Stimulated activated CD4-positive, alpha-beta T cell treated with anti-CD3 and anti-CD28 coated beads, Interleukin-1b, Interleukin-23, amount 100 ng/mL, for 24 hours (primary cell): ENCODE measurements at regions not wholly inside any gene's neighbourhood (a gene's known extent, or its start where the extent isn't known, plus 50 kb on each side); places are given as distances from the start of the nearest gene placed in this dataset.
"Not testable (repeated sequence)": the region's sequence is repeated elsewhere in the genome, so short reads cannot be mapped to it uniquely, and the experiment has no call there.

Experiments
- DNase-seq, 4 experiments: peaks; one replicate each; pipeline ENCODE4 v3.0.0-alpha.2; 2020; ENCODE audit warnings: low read depth in 4 of 4, low spot score in 1 of 4

DNA sequence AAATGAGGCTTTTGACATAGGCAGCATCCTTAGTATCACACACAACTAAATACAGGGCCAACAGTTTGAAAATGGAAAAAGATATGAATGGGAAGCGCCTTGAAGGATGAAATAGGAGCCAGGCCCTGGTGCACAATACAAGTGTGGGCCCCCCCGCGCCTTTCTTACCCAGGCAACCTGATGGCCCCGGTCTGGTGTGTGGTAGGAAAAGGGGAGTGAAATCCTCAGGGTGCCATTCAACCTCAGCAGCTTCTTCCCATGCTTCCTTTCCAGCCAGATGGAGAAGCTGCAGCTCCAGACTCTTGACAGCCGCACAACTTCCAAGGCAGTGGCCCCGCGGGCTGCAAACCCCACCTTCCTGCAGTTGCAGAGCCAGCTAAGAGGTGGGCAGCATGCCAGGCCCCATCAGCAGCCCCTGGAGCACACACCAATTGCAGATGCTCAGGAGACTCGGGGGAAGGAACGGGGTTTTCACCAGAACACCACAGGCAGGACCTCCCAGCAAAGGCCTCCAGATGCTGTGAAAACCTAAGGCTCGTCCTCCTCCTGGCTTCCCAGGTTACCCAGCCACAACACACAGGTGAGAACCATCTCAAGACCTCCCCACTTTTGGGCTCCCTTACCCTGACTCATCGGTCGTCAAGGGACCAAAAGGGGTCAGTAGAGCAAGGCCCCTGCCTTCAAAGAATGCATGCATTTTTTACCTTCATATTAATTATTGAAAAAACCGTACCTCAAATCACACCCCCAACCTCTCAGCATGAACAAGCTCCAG lies 101.6 kb downstream of the CPN2 start:
- DNase-seq = no peak

DNA sequence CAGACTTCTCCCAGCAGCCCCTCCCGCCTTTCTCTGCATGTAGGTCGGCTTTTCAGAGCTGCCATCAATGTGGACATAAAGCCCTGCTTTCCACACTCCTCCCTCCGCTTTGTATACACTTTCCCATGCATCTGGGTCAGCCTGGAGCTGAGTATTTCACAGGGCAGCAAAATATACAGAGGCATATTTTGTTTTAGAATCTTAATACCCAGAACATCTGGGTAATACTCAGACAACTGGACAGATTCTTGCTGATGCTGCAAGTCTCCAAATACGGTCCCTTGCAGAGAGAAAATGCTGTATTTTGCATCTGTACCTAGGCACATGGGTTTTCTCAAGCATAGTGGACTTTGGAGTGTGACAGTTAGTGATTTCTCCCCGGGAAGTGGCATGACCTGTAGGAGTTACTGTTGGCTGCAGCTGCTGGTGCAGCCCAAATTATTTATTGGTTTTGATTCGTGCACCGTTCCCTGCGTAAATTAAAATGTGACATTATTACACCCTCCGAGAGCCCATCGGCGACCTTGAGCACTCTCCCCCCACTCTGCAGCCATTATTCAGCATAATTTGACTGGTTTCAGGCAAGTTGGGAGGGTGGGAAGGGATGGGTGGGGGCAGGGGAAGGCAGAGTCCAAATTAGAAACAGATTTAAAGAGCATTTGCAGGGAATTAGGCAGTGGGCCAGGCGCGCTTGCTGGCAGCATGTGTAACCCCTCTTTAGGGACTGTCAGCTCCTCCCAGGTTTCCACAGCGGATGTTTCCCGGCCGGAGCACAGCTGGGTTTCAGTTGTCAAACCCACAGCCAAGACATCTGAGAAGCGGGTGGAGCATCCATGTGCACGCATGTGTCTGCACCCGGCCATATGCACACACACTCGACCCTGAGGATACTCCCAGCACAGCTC lies 100.8 kb downstream of the CPN2 start:
- DNase-seq = no peak

DNA sequence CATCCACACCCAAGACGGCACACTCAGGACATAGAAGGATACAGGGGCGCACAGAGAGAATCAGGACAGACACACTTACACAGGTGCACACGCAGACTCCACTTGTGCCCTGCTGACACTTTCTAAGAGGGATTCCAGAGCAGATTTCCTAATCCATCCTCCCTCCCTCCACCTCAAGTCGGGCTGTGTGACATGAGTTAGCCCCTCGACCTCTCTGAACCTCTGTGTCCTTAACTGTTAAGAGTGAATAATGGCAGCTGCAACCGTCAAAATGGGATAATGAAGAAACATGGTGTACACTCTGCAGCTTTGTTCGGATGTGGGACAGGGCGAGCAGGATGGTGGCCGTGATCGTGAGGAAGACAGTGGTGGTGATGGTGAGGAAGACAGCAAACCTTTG lies 100.1 kb downstream of the CPN2 start:
- no peak for DNase-seq

DNA sequence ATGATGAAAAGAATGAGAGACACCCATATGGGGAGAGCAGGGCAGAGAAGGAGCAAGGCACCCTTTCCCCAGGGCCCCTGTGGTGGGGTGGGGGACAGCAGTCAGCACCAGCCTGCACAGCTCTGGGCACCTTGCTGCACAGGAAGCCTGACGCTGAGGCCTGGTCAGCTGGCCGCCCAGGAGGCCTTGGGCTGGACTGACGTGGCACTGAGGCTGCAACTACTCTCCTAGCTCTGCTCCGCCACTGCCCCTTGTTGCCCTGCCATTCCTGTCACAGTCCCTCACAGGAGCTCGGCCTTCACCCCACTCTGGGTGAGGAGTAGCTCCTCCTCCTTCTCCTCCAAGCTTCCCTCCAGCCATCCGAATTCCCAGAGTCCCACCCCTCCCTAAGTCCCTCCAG lies 99.7 kb downstream of the CPN2 start:
- no peak for DNase-seq

DNA sequence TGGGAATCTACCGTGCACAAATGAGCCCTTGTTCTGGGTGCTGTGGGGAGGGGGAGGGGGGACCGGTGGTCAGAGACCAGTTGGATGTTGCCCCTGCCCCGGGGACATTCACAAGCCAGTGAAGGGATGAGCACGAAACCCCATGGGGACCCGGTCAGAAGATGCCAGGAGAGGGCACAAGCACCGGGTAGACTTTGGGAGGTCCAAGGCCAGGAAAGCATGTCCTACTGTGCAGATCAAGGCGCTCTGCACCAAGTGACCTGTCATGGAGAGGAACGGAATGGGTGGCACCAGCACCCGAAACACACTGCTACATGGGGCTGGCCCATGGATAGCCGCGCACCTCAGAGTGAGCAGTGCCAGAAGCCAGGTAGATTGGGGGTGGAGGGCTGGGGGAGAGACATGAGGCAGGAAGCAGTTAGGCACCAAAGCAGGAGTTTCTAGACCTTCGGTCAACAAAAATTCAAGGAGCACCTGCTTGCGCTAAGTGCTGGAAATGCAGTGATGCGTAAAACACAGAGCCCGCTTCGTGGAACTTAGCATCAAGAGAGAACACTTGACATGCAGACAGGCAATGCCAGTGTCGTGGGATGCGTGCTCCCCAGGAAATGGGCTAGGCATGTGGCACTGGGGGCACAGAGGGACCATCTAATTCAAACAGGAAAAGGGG lies 99.1 kb downstream of the CPN2 start:
- no peak for DNase-seq

- no peak for DNase-seq
These were observed 97.9 kb downstream of the CPN2 start for GRCh38 chr3:194253270-194253669.

- DNase-seq = no peak
These were observed 97.1 kb downstream of the CPN2 start for GRCh38 chr3:194254040-194254439.

DNA sequence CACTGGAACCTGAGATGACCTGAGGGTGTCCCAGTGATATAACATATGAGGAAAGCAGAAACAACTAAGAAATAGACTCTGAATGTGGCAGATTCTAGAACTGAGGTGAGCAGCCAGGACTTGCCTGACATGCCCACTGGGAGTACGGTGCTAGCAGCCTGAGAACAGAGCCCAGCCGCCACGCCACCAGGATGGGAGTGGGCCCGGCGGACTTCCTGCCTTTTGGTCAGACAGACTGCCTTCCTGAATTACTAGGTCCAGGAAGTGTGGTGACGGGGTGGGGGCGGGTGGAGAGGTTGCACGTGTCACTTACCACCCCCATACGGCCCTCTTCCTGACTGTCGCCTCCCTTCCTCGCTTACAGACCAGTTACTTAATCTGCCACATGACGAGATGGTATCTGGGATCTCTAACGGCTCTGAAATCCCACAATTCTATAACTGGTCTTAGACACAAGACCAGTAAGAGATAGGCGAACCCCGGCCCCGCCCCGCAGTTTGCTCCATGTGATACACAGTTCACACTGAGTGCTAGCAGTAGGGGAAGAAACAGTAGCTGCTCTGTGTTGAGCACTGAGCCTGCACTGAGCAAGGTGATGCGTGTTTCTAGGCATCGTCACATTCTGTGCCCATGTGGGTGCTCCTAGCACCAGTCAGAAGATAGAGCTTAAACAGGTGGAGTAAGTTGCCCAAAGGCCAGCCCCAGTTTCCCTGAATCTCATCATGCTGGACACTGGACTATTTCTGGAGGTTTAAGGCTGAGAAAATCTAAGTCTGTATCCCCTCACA lies 95.7 kb downstream of the CPN2 start:
- DNase-seq = peak; percentile 21 to 28 (median 24)

DNA sequence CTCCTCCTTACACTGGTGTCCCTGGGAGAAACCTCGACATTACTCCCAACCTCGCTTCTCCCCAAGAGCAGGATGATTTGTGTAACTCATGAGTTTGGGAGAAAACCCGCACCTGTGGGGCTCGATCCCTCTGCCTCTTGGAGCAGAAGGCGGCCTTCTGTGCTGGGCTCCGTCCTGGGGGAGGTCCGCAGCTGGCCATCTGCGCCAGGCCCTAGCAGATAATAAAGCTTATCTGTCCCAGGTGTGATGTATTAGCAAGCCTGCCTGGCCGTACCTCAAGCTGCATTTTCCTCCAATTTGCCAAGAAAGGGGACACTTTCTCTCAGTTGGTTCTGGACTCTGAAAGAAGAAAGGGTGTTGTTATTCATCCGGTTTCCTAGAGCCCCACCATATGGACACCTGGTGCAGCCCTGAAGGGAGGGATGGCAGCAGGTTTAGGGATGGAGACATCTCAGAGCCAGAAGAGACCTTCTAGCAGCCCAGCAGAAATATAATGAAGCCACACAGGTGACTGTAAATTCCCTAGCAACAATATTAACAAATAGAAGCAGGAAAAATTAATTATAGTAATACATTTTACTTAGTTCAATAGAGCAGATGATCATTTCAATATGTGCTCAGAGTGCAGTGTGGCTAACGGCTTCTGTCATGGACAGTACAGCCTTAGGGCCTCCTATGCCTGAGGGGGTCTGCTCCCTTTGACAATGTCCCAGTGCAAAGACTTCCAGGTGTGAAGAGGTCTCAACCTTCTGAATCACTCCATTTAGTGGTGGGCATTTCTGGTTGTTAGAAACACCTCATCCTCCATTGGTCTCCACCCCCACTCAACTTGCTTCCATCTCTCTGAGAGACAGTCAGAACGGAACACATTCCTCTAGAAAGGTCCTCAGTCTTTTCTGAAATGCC lies 94.8 kb downstream of the CPN2 start:
- no peak for DNase-seq

DNA sequence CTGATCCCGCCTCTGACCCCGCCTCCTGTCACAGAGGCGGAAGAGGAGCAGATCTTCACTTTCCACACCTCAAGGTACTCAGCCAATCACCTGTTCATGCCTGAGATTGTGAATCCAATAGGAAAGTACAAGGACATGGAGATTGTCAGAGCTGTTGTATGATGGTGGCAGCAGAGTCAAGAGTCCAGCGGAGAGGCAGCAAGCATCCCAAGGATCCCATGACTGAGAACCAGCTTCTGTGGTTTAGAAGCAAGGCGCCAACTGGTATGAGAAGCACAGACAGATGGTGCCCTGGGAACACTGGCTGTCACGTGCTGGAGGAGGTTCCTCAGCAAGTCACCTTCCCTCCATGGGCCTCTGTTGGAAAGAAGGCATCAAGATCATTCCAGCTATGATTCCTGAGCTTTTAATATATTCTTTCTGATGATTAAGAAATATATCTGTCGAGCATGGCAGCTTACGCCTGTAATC lies 93.9 kb downstream of the CPN2 start:
- no peak for DNase-seq

GRCh38 chr3:194257916-194258668 lies 93.0 kb downstream of the CPN2 start:
- DNase-seq = no peak

DNA sequence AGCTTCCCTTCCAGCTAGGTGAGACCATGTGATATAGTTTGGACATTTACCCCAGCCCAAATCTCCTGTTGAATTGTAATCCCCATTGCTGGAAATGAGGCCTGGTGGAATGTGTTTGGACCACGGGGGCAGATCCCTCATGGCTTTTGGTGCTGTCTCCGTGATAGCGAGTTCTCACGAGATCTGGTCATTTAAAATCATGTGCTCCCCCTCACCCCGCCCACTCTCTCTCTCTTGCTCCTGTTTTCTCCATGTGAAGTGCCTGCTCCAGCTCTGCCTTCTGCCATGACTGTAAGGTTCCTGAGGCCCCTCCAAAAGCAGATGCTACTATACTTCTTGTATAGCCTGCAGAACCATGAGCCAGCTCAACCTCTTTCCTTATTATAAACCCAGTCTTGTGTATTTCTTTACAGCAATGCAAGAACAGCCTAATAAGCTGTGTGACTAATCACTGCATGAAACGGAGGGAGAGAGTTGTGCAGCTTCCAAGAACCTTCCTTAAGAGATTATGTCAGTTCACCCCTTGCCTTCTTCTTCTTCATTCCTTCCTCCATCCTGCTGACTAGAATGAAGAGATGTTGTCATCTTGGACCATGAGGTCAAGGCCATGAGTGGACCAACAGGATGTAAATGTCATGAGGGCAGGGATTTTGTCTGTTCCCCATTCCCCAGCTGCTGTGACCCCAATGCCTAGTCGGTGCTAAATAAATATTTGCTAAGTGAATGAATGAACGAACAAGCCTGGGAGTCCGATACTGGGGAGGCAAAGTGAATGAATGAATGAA lies 91.0 kb downstream of the CPN2 start:
- DNase-seq = no peak

DNA sequence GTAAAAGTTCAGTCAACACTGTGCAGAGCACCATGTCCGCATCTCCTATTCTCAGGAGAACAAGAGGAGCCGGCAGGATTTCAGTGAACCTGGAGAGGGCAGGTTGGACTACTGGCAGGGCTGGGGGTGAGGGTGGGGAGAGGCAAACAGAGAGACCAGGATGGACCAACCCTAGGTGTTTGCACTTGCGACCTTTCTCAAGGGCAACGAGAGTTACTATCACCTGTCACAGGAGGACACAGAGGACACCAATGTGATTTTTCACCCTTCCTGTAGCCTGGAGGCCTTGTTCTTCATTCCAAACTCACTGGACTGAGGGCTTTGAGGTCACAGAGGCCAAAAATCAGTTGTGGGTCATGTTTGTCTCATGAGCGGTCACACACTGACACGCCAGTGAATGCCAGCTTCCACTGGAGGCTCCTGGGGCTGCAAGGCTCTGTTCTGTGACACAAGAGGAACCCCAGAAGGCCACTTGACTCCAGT lies 89.5 kb downstream of the CPN2 start:
- DNase-seq = no peak

DNA sequence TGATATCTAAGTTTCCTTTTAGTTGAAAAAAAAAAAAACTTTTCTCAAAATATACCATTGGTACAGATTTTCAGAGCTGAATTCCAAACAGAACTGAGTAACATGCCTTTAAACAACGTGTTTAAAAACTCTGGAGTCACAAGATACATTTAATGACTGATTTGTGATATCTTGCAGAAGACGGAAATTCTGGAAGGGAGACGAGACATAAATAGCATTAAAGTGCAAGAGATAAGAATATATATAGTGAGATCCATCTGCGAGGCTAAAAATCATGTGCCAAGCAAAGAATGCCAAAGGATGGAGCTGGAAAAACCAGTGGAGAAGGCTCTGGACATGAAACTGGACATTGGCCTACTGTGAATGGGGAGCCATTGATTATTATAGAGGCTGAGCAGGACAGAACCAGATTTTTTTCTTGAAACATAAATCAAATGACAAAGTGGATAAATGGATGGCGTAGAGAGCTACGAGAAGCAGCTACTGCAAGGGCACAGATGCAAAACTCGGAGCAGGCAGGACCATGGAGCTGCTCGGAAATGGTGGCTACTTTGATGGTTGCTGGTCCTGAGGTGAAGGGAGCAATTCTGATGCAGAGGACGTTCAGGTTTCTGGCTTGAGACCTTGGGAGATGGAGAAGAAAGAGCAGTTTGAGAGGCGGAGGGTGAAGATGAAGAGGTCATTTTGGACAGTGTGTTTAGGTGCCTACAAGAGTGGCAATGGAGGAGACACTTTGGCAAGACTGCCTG lies 88.8 kb downstream of the CPN2 start:
- DNase-seq = no peak

DNA sequence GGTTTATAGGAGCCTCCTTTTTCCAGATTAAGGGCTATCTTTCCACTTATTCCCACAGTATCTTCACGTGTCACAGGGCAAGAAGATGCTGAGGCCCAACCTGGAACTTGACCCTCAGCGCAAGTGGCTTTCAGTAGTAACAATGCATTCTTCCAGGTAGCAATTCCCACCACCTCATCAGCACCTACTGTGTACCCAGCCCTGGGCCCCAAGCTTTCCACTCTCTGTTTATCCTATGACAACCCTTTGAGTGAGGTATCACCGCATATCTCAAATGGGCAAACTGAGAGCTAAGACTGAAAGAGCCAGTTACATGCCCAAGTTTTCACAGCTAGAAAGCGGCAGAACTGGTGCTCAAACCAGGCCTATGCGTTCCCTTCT lies 88.2 kb downstream of the CPN2 start:
- DNase-seq = no peak

- DNase-seq = not testable (repeated sequence)
These were observed 86.3 kb downstream of the CPN2 start for GRCh38 chr3:194264631-194265504.

- no peak for DNase-seq
These were observed 85.6 kb downstream of the CPN2 start for GRCh38 chr3:194265505-194265892.
